ENCODE measurements at regions not wholly inside any gene's neighbourhood (a gene's known extent, or its start where the extent isn't known, plus 50 kb on each side); places are given as distances from the start of the nearest gene placed in this dataset.
"Not testable (repeated sequence)": the region's sequence is repeated elsewhere in the genome, so short reads cannot be mapped to it uniquely, and the experiment has no call there.

DNA sequence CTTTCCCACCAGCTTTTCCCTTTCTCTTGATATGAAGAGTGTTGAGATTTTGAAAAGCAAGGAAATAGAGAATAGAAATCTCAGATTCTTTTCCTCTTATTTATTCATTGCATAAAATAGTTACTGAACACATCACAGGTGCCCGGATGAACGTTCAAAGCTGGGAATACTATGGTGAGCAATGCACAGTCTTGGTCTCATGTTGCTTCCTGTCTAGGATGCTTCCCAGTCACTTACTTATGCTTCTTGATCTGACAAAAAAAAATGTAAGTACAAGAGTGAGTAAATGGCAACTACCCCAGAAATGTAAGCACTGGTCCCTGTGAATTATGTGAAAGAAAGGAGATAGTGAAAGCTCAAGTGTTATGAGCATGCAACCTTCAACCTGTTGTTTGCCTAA lies 153.5 kb upstream of the S1PR3 start:
- TF ChIP-seq EZH2phosphoT487 (IDR thresholded peaks at IDR 0.05; ENCODE audit: borderline replicate concordance, low read depth, low read length): no peak
- TF ChIP-seq, protein P1, sequence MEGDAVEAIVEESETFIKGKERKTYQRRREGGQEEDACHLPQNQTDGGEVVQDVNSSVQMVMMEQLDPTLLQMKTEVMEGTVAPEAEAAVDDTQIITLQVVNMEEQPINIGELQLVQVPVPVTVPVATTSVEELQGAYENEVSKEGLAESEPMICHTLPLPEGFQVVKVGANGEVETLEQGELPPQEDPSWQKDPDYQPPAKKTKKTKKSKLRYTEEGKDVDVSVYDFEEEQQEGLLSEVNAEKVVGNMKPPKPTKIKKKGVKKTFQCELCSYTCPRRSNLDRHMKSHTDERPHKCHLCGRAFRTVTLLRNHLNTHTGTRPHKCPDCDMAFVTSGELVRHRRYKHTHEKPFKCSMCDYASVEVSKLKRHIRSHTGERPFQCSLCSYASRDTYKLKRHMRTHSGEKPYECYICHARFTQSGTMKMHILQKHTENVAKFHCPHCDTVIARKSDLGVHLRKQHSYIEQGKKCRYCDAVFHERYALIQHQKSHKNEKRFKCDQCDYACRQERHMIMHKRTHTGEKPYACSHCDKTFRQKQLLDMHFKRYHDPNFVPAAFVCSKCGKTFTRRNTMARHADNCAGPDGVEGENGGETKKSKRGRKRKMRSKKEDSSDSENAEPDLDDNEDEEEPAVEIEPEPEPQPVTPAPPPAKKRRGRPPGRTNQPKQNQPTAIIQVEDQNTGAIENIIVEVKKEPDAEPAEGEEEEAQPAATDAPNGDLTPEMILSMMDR (conservative IDR thresholded peaks at IDR 0.05; ENCODE audit: low read length): no peak
- H3K79me2 ChIP-seq (ENCODE audit: insufficient read depth, low read depth, low read length): no peaks in the 10 kb centered on the region
- no peak overlapping the region for H3K4me2 ChIP-seq (ENCODE audit: low read length)
- no TSS peak for BruUV-seq (replicated peaks)
- no peaks in the 10 kb centered on the region for H3K9me2 ChIP-seq (ENCODE audit: insufficient read depth, low read length)
- POLR2A ChIA-PET: no interaction called here
- H3K9me3 ChIP-seq (ENCODE audit: low read length): no peaks in the 10 kb centered on the region
- DNase-seq (ENCODE audit: low spot score): no peak
- no peak overlapping the region for H3K27ac ChIP-seq (ENCODE audit: low read depth, low read length, poor library complexity, severe bottlenecking)
- CTCF ChIA-PET (ENCODE audit: unreplicated experiment): no interaction called here
- no peak overlapping the region for H3K4me3 ChIP-seq (ENCODE audit: low read depth, low read length, poor library complexity, severe bottlenecking)
- H3K36me3 ChIP-seq (ENCODE audit: insufficient read depth, low read length): no peaks in the 10 kb centered on the region
- intact Hi-C loops (cut with micrococcal nuclease; ENCODE audit: unreplicated experiment): no loop called here
- no peaks in the 10 kb centered on the region for H4K20me1 ChIP-seq (ENCODE audit: insufficient read depth, low read length)
- H2AFZ ChIP-seq (ENCODE audit: low read length): no peak overlapping the region
- H3K4me1 ChIP-seq (ENCODE audit: insufficient read depth, low read length, poor library complexity, severe bottlenecking): peaks cover 6% of the 10 kb centered on the region

DNA sequence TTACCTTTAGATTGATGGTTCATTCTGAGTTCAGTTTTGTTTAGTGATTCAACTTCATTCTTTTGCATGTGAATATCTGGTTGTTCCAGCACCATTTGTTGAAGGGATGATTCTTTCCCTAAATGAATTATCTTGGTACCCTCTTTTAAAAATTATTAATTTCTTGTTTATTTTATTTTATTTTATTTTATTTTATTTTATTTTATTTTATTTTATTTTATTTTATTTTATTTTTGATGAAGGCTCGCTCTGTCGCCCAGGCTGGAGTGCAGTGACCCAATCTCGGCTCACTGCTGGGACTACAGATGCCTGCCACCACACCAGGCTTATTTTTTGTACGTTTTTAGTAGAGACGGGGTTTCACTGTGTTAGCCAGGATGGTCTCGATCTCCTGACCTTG lies 141.4 kb upstream of the S1PR3 start:
- H3K27ac ChIP-seq (ENCODE audit: low read depth, low read length, poor library complexity, severe bottlenecking); H3K36me3 ChIP-seq (ENCODE audit: insufficient read depth, low read length); POLR2A ChIA-PET; H3K4me1 ChIP-seq (ENCODE audit: insufficient read depth, low read length, poor library complexity, severe bottlenecking); DNase-seq (ENCODE audit: low spot score); H2AFZ ChIP-seq (ENCODE audit: low read length); H4K20me1 ChIP-seq (ENCODE audit: insufficient read depth, low read length); H3K79me2 ChIP-seq (ENCODE audit: insufficient read depth, low read depth, low read length); CTCF ChIA-PET (ENCODE audit: unreplicated experiment); H3K4me3 ChIP-seq (ENCODE audit: low read depth, low read length, poor library complexity, severe bottlenecking); H3K9me2 ChIP-seq (ENCODE audit: insufficient read depth, low read length); BruUV-seq (replicated peaks); H3K9me3 ChIP-seq (ENCODE audit: low read length); H3K4me2 ChIP-seq (ENCODE audit: low read length); intact Hi-C loops (cut with micrococcal nuclease; ENCODE audit: unreplicated experiment): not testable (repeated sequence)

DNA sequence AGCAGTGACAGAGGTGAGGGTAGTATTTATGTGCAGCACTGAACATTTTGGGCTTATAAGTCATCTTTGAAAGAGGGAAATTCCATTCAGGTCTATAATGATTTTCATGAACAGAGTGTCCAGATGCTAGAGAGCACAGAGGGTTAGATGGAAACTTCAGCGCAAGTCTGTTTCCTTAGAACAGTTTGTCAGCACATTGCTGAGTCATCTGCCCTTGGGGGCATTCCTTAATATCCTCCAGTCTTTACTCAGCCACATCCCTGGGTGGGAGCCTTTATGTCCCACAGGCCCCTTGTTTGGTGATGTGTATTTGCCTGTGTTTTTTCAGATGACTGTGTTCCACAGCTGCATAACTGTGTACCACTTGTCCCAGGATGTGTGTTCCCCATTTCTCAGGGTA lies 138.5 kb upstream of the S1PR3 start:
- BruUV-seq (replicated peaks): no TSS peak
- POLR2A ChIA-PET: no interaction called here
- Histone ChIP-seq H3K4me3 (ENCODE audit: low read depth, low read length, poor library complexity, severe bottlenecking) (no peak overlapping the region), H4K20me1 (ENCODE audit: insufficient read depth, low read length) (no peaks in the 10 kb centered on the region), H3K27ac (ENCODE audit: low read depth, low read length, poor library complexity, severe bottlenecking) (no peak overlapping the region), H3K9me3 (ENCODE audit: low read length) (no peaks in the 10 kb centered on the region; the same call in 1 of the 2 replicates), H3K4me2 (ENCODE audit: low read length) (no peak overlapping the region), H3K9me2 (ENCODE audit: insufficient read depth, low read length) (no peaks in the 10 kb centered on the region), H3K79me2 (ENCODE audit: insufficient read depth, low read depth, low read length) (no peaks in the 10 kb centered on the region), H2AFZ (ENCODE audit: low read length) (no peak overlapping the region), H3K36me3 (ENCODE audit: insufficient read depth, low read length) (no peaks in the 10 kb centered on the region), H3K4me1 (ENCODE audit: insufficient read depth, low read length, poor library complexity, severe bottlenecking) (no peaks in the 10 kb centered on the region)
- CTCF ChIA-PET (ENCODE audit: unreplicated experiment): no interaction called here
- intact Hi-C loops (cut with micrococcal nuclease; ENCODE audit: unreplicated experiment): no loop called here
- DNase-seq (ENCODE audit: low spot score): no peak
- TF ChIP-seq, protein P1 (conservative IDR thresholded peaks at IDR 0.05; ENCODE audit: low read length): no peak
- no peak for TF ChIP-seq EZH2phosphoT487 (IDR thresholded peaks at IDR 0.05; ENCODE audit: borderline replicate concordance, low read depth, low read length)

Data from OCI-LY7 (cell line).